ENCODE measurements at regions not wholly inside any gene's neighbourhood (a gene's known extent, or its start where the extent isn't known, plus 50 kb on each side); places are given as distances from the start of the nearest gene placed in this dataset.
"Not testable (repeated sequence)": the region's sequence is repeated elsewhere in the genome, so short reads cannot be mapped to it uniquely, and the experiment has no call there.

DNA sequence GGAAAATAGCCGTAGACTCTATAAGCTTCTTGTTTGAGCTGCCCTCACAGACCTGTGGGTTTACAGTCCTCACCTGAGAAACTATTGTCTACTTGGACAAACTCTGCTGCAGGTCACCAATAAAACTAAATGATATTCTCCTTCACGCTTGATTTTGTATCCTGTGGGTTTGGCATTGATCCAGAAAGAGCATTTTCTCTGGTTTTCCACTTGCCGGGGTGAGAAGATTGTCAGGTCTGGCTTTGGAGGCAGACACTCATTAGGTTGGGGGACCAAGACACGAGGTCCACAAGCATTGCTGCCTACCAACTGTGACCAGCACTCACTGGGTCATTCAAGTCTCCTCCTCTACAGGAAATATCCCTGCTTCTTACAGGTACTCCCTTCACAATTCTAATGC is 68.5 kb downstream of the CDC14C start:
- no peaks in the 10 kb centered on the region for H3K4me1 ChIP-seq (ENCODE audit: insufficient read depth, low read length)
- no peak overlapping the region for H3K9ac ChIP-seq (ENCODE audit: low read depth, low read length)
- H3K36me3 ChIP-seq (ENCODE audit: insufficient read depth, low read length) = no peaks in the 10 kb centered on the region
- peaks cover 2% of the 10 kb centered on the region; the same call in 1 of the 2 replicates for H3K9me3 ChIP-seq (ENCODE audit: control insufficient read depth, insufficient read depth, low read length)

DNA sequence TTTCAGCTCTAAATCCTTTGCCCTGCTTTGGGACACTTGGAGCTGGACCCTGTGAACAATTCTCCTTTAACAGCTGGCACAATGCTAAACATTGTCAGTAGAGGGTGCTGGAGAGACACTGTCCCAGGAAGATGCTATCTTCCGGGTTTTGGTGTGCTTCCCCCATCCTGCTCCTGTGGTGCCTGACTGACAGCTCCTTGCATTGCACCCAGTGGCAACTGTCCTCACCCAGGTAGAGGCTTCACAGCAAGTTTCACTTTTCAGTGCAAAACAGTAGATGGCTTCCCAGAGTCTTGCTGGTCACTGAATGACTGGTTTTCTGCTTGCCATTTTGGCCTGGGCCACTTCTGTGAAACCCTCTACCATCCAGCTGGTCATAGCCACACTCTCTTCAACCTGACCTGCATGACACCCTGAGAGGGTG is 77.3 kb downstream of the CDC14C start:
- no peaks in the 10 kb centered on the region for H3K36me3 ChIP-seq (ENCODE audit: insufficient read depth, low read length)
- H3K9me3 ChIP-seq (ENCODE audit: control insufficient read depth, insufficient read depth, low read length) = no peaks in the 10 kb centered on the region
- no peak overlapping the region for H3K9ac ChIP-seq (ENCODE audit: low read depth, low read length)
- H3K4me1 ChIP-seq (ENCODE audit: insufficient read depth, low read length) = peaks cover 3% of the 10 kb centered on the region; the same call in 1 of the 2 replicates

DNA sequence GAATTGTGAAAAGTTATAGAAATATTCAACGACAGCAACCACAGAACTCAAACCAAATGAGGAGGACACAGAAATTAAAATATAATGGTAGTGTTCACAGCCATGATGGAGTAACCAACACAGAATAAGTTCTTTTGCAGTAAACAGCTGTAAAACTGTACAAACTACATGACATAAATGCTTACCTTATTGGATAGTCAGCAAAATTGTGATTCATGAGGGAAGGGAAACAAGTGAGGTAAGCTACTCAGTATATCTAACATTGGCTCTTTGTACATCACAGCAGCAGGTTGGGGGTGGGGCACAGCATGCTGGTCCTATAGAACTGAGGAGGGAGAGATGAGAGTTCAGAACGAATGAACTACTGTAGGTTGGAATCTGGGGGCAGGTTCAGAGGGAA is 86.4 kb downstream of the CDC14C start:
- no peaks in the 10 kb centered on the region for H3K36me3 ChIP-seq (ENCODE audit: insufficient read depth, low read length)
- H3K9me3 ChIP-seq (ENCODE audit: control insufficient read depth, insufficient read depth, low read length) = peaks cover 15% of the 10 kb centered on the region
- no peak overlapping the region for H3K9ac ChIP-seq (ENCODE audit: low read depth, low read length)
- no peaks in the 10 kb centered on the region for H3K4me1 ChIP-seq (ENCODE audit: insufficient read depth, low read length)

DNA sequence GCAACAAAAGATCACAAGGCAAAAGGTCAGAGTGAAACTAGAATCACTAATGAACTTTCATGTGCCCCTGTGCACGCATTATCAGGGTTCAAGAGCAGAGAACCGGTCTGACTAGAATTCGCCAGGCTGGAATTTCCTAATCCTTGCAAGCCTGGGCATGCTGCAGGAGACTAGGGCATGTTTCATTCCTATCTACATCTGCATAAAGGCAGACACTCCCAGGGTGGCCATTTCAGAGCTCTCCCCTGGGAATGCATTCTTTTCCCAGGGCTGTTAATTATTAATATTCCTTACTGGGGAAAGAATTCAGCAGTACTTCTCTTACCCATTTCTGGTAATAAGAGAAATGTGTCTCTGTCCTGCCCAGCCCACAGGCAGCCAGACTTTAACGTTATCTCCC is 90.5 kb downstream of the CDC14C start:
- peaks cover 21% of the 10 kb centered on the region for H3K9me3 ChIP-seq (ENCODE audit: control insufficient read depth, insufficient read depth, low read length)
- no peaks in the 10 kb centered on the region for H3K4me1 ChIP-seq (ENCODE audit: insufficient read depth, low read length)

DNA sequence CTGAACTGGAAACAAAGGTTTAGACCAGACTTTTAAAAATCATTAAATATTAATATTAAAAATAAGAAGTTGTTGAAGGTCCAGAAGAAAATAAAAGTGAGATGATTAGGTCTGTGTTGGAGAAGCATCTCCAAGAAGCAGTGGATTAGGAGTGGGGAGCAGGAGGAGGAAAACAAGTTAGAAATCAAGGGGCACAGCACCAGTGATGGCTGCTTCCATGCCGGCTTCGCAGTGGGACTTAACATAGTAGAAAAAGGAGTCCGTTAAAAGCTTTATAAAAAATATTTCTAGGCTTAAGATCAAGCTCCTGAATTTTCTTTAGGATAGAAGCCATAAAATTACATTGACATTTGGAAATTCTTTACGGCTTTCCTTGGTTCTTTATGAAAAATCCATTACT is 95.8 kb downstream of the CDC14C start:
- Histone ChIP-seq H3K4me1 (ENCODE audit: insufficient read depth, low read length) (peaks cover 19% of the 10 kb centered on the region), H3K36me3 (ENCODE audit: insufficient read depth, low read length) (no peaks in the 10 kb centered on the region), H3K9me3 (ENCODE audit: control insufficient read depth, insufficient read depth, low read length) (peaks cover 6% of the 10 kb centered on the region; the same call in 1 of the 2 replicates), H3K9ac (ENCODE audit: low read depth, low read length) (no peak overlapping the region)

More for the DNA sequence above, 90.5 kb downstream of the CDC14C start:
- no peaks in the 10 kb centered on the region for H3K36me3 ChIP-seq (ENCODE audit: insufficient read depth, low read length)
- no peak overlapping the region for H3K9ac ChIP-seq (ENCODE audit: low read depth, low read length)

DNA sequence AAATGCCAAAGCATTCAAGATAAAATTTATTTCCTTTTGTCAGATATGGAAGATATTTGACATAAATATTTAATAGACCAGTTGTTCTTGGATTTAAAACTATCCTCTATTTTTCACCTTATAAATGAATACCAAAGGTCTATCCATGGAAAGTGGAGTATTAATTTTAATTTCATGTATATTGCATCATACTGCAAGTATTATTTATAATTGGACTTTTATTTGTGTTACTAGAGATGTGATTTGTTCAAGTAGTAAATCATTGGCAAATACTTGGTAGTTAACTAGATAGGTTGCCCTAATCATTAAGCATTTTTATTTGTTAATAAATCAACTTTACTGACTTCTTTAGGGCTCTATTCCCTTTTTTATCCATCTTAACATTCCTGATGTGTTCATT is 98.1 kb downstream of the CDC14C start:
- Histone ChIP-seq H3K4me1 (ENCODE audit: insufficient read depth, low read length) (peaks cover 29% of the 10 kb centered on the region), H3K9ac (ENCODE audit: low read depth, low read length) (no peak overlapping the region), H3K9me3 (ENCODE audit: control insufficient read depth, insufficient read depth, low read length) (no peaks in the 10 kb centered on the region), H3K36me3 (ENCODE audit: insufficient read depth, low read length) (no peaks in the 10 kb centered on the region)

DNA sequence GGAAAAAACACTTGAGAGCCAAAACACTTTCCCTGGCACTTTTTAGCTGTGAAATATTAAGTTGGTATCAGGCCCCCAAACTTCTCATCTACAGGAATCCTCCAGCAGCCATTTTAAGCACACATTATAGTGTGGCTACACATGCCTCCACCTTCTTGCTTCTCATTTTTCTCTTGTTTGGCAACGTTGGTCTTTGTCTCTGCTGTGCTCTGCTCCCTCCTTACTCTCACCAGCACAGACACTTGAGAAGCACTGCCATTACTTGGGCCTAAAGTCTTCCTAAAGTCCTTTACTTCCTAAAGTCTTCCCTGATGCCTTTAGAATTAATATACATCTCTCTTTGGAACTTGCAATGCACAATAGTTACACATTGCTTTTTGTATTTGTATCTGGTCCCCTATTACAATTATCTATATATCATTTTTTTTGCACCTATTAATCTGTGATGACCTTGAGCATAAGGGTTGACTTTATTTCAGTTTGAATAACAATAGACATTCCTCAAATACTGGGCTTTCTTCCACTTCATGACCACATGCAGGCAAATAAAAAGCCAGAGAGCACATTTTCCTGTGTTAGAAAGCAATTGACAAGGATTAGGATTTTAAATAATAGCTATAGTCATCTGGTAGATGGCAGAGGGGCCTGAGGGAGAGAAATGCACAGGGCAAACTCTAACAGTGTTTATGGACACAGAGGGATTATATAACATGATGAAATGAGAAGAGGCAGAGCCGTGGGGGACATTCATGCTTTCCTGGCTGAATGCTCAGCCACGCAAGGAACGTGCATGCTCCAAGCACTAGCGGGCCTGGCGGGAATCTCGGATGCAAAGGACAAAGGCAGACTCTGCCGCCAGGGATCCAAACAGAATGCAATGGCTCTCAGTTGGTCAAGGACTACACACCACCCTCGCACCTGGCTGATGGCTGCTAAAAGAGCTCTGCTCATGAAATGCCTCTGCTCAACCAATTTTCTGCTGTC is 99.3 kb downstream of the CDC14C start:
- H3K9me3 ChIP-seq (ENCODE audit: control insufficient read depth, insufficient read depth, low read length) = no peaks in the 10 kb centered on the region
- peaks cover 29% of the 10 kb centered on the region for H3K4me1 ChIP-seq (ENCODE audit: insufficient read depth, low read length)
- H3K9ac ChIP-seq (ENCODE audit: low read depth, low read length) = no peak overlapping the region; the same call in 1 of the 2 replicates
- no peaks in the 10 kb centered on the region for H3K36me3 ChIP-seq (ENCODE audit: insufficient read depth, low read length)

DNA sequence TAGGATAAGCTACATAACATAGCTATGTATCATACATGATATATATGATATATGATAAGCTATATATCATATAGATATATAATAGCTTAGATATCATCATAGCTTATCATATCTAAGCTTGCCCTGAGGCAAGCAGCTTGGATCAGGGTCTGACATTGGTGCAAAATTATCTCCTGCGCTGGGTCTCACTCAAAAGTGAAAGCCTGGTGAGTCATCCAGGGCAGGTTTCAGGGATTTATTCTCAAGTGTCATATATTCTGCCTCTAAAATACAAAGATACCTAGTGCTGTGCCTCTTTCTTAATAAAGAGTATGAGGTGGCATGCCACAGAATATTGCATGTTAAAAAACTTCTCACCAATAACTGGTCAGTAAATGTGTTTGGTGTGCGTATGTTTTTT is 105.9 kb downstream of the CDC14C start:
- H3K9ac ChIP-seq (ENCODE audit: low read depth, low read length) = no peak overlapping the region
- H3K36me3 ChIP-seq (ENCODE audit: insufficient read depth, low read length) = no peaks in the 10 kb centered on the region
- H3K9me3 ChIP-seq (ENCODE audit: control insufficient read depth, insufficient read depth, low read length) = no peaks in the 10 kb centered on the region

DNA sequence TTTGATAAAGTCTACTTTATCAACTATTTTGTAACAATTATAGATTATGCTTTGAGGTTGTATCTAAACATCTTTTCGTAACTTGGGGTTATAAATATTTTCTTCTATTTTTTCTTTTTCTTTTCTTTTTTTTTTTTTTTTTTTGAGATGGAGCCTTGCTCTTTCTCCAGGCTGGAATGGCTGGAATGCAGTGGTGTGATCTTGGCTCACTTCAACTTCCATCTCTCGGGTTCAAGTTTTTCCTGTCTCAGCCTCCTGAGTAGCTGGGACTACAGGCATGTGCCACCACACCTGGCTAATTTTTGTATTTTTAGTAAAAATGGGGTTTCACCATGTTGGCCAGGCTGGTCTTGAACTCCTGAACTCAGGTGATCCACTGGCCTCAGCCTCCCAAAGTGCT is 108.8 kb downstream of the CDC14C start:
- H3K36me3 ChIP-seq (ENCODE audit: insufficient read depth, low read length); H3K9me3 ChIP-seq (ENCODE audit: control insufficient read depth, insufficient read depth, low read length); H3K9ac ChIP-seq (ENCODE audit: low read depth, low read length): not testable (repeated sequence)
- peaks cover 29% of the 10 kb centered on the region for H3K4me1 ChIP-seq (ENCODE audit: insufficient read depth, low read length)

More for the DNA sequence above, 105.9 kb downstream of the CDC14C start:
- H3K4me1 ChIP-seq (ENCODE audit: insufficient read depth, low read length) = peaks cover 16% of the 10 kb centered on the region

DNA sequence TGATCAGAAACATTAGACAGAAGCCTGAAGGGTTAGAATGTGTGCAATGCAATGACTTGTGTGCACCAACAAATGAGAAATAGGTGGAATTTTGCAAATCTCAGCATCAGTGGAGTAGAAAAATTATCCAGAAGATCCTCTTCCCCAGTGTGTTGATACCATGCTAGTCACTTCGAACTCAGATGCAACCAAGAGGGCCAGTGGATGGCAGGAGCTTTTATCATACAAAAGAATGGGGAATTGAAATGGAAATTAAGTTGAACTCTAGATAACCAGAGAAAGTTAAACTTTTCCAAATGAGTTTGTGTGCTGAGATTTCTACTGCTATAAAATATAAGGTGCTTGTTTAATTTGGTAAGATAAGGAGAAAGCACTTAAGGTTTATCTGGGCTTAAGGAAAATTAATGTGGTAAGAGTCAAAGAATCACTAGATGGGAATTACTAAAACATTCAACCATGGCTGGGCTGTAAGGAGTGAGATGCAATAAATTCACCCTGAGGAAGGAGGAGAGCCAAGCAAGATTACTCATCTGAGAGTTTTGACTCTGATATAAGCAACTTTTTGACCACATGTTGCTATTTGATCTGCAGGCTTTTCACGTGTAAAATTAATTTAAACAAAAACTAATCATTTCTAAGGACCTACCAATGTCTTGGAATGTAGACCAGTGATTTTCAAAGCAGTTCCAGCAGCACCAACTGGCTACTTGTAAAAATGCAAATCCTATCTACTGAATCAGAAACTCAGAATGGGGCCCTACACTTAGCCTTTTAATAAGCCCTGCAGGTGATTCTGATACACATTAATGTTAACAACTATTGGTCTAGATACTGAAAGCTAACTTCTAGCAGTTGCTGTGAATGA is 113.2 kb downstream of the CDC14C start:
- H3K36me3 ChIP-seq (ENCODE audit: insufficient read depth, low read length) = no peaks in the 10 kb centered on the region
- peaks cover 32% of the 10 kb centered on the region for H3K4me1 ChIP-seq (ENCODE audit: insufficient read depth, low read length)
- H3K9ac ChIP-seq (ENCODE audit: low read depth, low read length) = no peak overlapping the region
- H3K9me3 ChIP-seq (ENCODE audit: control insufficient read depth, insufficient read depth, low read length) = no peaks in the 10 kb centered on the region

DNA sequence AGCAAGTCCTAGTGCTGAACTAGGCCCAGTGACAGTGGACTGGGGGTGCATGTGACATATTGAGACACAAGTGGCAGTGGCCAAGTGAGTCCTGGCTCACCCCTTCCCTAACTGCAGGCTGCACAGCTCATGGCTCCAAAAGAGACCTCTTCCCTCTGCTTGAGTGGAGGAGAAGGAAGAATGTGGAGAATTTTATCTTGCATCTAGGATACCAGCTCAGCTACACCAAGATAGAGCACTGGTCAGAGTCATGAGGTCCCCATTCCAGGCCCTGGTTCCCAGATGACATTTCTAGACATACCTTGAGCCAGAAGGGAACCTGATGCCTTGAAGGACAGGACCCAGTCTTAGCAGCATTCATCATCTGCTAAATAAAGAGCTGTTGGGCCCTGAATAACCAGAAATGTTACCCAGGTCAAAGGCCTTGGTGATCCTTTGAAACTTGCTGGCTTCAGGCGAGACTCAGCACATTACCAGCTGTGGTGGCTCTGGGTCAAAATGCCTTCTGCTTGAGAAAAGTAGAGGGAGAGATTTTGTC is 114.5 kb downstream of the CDC14C start:
- Histone ChIP-seq H3K9me3 (ENCODE audit: control insufficient read depth, insufficient read depth, low read length) (no peaks in the 10 kb centered on the region), H3K9ac (ENCODE audit: low read depth, low read length) (no peak overlapping the region), H3K36me3 (ENCODE audit: insufficient read depth, low read length) (no peaks in the 10 kb centered on the region), H3K4me1 (ENCODE audit: insufficient read depth, low read length) (peaks cover 30% of the 10 kb centered on the region)

DNA sequence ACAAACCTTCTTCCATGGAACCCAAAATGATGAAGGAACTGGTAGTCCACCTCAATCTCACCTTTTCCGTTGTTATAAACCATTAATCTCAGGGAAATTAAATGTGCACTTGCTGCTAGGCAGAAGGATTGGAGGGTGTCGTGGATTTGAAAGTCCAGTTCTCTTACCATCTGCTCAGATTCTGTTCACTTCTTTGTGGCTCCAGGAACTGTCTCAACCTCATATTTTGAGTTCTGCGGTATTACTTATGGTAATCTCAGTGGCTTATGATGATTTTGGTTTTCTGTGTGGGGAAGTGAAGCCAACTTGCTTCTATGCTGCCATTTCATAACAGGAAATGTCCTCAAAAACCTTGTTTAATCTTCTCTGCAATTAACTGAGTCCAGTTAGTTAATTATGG is 136.4 kb downstream of the CDC14C start:
- H3K9me3 ChIP-seq (ENCODE audit: control insufficient read depth, insufficient read depth, low read length) = no peaks in the 10 kb centered on the region; the same call in 1 of the 2 replicates
- H3K36me3 ChIP-seq (ENCODE audit: insufficient read depth, low read length) = no peaks in the 10 kb centered on the region
- no peaks in the 10 kb centered on the region for H3K4me1 ChIP-seq (ENCODE audit: insufficient read depth, low read length)
- H3K9ac ChIP-seq (ENCODE audit: low read depth, low read length) = no peak overlapping the region

DNA sequence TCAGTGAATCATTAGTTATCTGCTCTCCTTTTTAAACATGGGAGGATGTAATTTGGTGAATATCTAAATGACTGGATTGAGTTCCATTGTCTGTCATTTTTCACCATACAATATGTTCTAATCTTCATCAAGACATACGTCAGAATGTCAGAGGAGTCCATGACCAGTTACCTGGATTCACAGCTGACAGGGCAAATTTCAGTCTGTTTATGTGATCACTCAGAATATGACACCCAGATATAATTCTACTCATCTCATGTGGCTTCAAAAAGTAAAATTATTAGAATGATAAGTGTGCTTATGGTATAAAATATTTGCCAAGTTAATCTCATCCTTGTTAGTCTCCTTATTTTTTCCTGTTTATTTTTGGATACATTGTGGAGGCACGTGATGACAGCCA is 150.2 kb downstream of the CDC14C start:
- no peaks in the 10 kb centered on the region for H3K36me3 ChIP-seq (ENCODE audit: insufficient read depth, low read length)
- H3K9me3 ChIP-seq (ENCODE audit: control insufficient read depth, insufficient read depth, low read length) = peaks cover 16% of the 10 kb centered on the region; the same call in 1 of the 2 replicates
- no peaks in the 10 kb centered on the region for H3K4me1 ChIP-seq (ENCODE audit: insufficient read depth, low read length)
- H3K9ac ChIP-seq (ENCODE audit: low read depth, low read length) = no peak overlapping the region

DNA sequence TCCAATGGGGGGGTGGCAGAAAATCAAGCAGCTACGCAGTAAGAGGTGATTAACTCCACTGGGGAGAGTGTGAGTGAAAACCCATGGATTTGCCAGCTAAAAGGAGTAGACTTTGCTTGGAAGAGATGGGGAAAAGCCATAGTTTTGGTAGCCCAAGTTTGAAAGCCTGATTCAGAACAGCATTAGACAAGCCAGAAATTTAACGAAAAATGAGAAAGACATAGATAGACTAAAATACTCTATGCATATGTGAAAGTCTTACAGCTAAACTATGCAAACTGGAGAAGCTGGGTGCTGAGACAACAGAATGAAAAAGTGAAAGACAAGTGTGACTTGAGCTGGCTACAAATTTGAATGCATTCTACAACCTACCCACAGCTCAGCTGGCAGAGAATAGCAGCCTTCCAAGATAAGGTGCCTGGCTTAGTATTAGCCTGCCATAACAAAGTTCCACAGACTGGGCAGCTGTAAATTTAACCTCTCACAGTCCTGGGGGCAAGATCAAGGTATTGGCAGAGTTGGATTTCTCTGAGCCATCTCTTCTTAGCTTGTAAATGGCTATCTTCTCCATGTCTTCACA is 156.6 kb downstream of the CDC14C start:
- Histone ChIP-seq H3K9me3 (ENCODE audit: control insufficient read depth, insufficient read depth, low read length) (peaks cover 18% of the 10 kb centered on the region; the same call in 1 of the 2 replicates), H3K9ac (ENCODE audit: low read depth, low read length) (no peak overlapping the region), H3K36me3 (ENCODE audit: insufficient read depth, low read length) (no peaks in the 10 kb centered on the region; the same call in 1 of the 2 replicates), H3K4me1 (ENCODE audit: insufficient read depth, low read length) (no peaks in the 10 kb centered on the region)

Measured in ES-I3 (cell line).